ENCODE measurements at regions not wholly inside any gene's neighbourhood (a gene's known extent, or its start where the extent isn't known, plus 50 kb on each side); places are given as distances from the start of the nearest gene placed in this dataset.

DNA sequence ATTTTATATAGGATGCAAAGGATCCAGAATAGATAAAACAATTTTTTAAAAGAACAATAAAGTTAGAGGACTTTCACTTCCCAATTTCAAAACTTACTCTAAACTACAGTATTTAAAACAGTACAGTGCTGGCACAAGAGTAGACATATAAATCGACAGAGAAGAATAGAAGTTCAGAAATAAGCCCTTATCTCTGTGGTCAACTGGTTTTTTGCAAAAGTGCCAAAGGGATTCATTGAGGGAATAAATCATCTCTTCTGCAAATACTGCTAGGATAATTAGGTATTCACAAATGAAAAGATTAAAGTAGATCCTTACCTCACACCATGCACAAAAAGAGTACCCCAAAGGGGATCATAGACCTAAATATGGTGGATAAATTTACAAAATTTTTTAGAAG, 431.0 kb upstream of the HTR2A start:
- peaks cover 21% of the 10 kb centered on the region for H3K4me1 ChIP-seq
- H3K4me3 ChIP-seq: no peak overlapping the region
- intact Hi-C loops (cut with DNase I): no loop called here
- no peaks in the 10 kb centered on the region for H3K9me3 ChIP-seq
- no peak overlapping the region for H3K27ac ChIP-seq
- DNase-seq (ENCODE audit: extremely low spot score in 2 of 2): no peak
- H3K27me3 ChIP-seq: no peaks in the 10 kb centered on the region
- H3K36me3 ChIP-seq: no peaks in the 10 kb centered on the region
- no peak for TF ChIP-seq POLR2A (IDR thresholded peaks at IDR 0.05)
- TF ChIP-seq, protein P1, sequence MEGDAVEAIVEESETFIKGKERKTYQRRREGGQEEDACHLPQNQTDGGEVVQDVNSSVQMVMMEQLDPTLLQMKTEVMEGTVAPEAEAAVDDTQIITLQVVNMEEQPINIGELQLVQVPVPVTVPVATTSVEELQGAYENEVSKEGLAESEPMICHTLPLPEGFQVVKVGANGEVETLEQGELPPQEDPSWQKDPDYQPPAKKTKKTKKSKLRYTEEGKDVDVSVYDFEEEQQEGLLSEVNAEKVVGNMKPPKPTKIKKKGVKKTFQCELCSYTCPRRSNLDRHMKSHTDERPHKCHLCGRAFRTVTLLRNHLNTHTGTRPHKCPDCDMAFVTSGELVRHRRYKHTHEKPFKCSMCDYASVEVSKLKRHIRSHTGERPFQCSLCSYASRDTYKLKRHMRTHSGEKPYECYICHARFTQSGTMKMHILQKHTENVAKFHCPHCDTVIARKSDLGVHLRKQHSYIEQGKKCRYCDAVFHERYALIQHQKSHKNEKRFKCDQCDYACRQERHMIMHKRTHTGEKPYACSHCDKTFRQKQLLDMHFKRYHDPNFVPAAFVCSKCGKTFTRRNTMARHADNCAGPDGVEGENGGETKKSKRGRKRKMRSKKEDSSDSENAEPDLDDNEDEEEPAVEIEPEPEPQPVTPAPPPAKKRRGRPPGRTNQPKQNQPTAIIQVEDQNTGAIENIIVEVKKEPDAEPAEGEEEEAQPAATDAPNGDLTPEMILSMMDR (IDR thresholded peaks at IDR 0.05): no peak
- no peak for TF ChIP-seq POLR2AphosphoS5 (IDR thresholded peaks at IDR 0.05; ENCODE audit: insufficient read depth in 1 of 2, low read depth in 1 of 2)

DNA sequence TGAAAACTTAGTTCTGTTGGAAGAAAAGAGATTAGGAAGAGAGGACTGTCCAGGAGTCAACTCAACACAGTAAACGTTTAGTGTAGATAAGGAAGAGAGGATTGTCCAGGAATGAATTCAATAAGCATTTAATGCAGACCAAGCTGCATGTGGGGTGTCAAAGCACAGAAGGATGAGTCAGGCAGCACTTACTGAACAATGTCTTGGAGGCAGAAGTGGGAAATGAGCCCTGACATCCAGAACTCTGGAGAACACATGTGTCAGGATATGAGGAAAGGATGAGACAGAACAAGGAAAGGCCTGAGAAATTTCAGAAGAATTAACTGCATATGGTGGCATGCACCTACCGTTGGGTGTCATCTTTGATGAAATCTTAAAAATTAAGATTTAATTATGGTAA, 429.2 kb upstream of the HTR2A start:
- no peak overlapping the region for H3K4me3 ChIP-seq
- H3K36me3 ChIP-seq: no peaks in the 10 kb centered on the region
- H3K9me3 ChIP-seq: no peaks in the 10 kb centered on the region
- no peak for DNase-seq (ENCODE audit: extremely low spot score in 2 of 2)
- H3K4me1 ChIP-seq: peaks cover 5% of the 10 kb centered on the region
- intact Hi-C loops (cut with DNase I): no loop called here
- H3K27ac ChIP-seq: no peak overlapping the region
- H3K27me3 ChIP-seq: no peaks in the 10 kb centered on the region
- TF ChIP-seq, protein P1 (IDR thresholded peaks at IDR 0.05): no peak
- TF ChIP-seq POLR2AphosphoS5 (IDR thresholded peaks at IDR 0.05; ENCODE audit: insufficient read depth in 1 of 2, low read depth in 1 of 2) (no peak), POLR2A (IDR thresholded peaks at IDR 0.05) (no peak)

DNA sequence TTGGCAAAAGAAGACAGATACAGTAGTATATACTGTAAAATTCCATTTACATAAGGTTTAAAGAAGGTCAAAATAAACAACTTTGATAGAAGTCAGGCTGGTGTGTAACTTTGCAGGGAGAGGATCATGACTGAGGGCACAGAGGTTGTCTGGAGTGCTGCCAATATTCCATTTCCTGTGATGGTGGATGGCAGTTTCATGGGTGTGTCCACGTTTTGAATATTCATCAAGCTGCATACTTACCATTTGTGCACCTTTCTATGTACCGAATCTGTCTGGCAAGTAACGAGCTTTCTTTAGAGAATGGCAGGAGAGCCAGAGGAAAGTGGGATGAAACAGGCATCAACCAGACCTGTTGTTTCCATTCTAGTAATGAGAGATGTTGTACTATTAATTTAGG, 420.5 kb upstream of the HTR2A start:
- TF ChIP-seq POLR2A (IDR thresholded peaks at IDR 0.05): no peak
- TF ChIP-seq, protein P1 (IDR thresholded peaks at IDR 0.05): no peak
- TF ChIP-seq POLR2AphosphoS5 (IDR thresholded peaks at IDR 0.05; ENCODE audit: insufficient read depth in 1 of 2, low read depth in 1 of 2): no peak
- Histone ChIP-seq H3K4me3 (no peak overlapping the region), H3K9me3 (no peaks in the 10 kb centered on the region), H3K27me3 (no peaks in the 10 kb centered on the region), H3K27ac (no peak overlapping the region), H3K36me3 (no peaks in the 10 kb centered on the region), H3K4me1 (no peaks in the 10 kb centered on the region)
- no peak for DNase-seq (ENCODE audit: extremely low spot score in 2 of 2)
- intact Hi-C loops (cut with DNase I): no loop called here

DNA sequence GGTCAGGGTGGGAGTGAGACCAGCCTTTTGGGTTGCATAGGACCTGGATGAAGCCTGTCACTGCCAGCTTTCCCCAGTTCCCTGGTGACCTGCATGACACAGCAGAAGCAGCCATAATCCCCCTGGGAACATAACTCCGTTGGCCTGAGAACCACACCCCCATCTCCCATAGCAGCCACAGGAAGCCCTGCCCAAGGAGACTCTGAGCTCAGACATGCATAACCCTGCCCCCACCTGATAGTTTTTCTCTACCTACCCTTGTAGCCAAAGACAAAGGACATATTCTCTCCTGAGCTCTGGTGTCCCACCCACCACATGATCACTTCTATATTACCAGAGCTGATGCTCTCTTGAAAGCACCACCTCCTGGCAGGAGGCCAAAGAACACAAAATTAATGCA, 413.5 kb upstream of the HTR2A start:
- H3K27me3 ChIP-seq: no peaks in the 10 kb centered on the region
- no peak for DNase-seq (ENCODE audit: extremely low spot score in 2 of 2)
- no peak overlapping the region for H3K27ac ChIP-seq
- no peaks in the 10 kb centered on the region for H3K9me3 ChIP-seq
- intact Hi-C loops (cut with DNase I): no loop called here
- H3K36me3 ChIP-seq: no peaks in the 10 kb centered on the region
- H3K4me1 ChIP-seq: no peaks in the 10 kb centered on the region
- H3K4me3 ChIP-seq: no peak overlapping the region
- TF ChIP-seq POLR2AphosphoS5 (IDR thresholded peaks at IDR 0.05; ENCODE audit: insufficient read depth in 1 of 2, low read depth in 1 of 2): no peak
- TF ChIP-seq, protein P1 (IDR thresholded peaks at IDR 0.05): no peak
- TF ChIP-seq POLR2A (IDR thresholded peaks at IDR 0.05): no peak

DNA sequence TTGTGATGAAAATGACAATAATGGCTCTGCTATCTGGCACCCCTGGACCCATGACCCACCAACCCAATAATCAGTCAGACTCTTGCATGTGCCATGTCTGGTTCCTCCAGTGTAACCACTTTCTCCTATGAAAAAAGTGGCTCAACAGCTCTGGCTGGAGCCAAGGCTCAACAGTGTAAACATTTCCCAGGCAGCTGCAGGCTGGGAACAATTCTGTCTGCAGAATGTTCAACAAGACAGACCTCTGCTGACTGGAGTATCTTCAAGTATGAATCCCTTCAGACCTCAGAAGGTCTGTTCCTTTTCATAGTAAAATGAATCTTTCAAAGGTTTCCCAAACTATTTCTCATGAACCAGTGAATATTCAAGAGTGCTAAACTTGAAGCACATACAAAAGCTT, 410.1 kb upstream of the HTR2A start:
- no peaks in the 10 kb centered on the region for H3K9me3 ChIP-seq
- H3K4me3 ChIP-seq: no peak overlapping the region
- no peak for DNase-seq (ENCODE audit: extremely low spot score in 2 of 2)
- H3K36me3 ChIP-seq: no peaks in the 10 kb centered on the region
- no peaks in the 10 kb centered on the region for H3K4me1 ChIP-seq
- intact Hi-C loops (cut with DNase I): no loop called here
- no peak for TF ChIP-seq POLR2A (IDR thresholded peaks at IDR 0.05)
- TF ChIP-seq POLR2AphosphoS5 (IDR thresholded peaks at IDR 0.05; ENCODE audit: insufficient read depth in 1 of 2, low read depth in 1 of 2): no peak
- TF ChIP-seq, protein P1 (IDR thresholded peaks at IDR 0.05): no peak
- no peaks in the 10 kb centered on the region for H3K27me3 ChIP-seq
- H3K27ac ChIP-seq: no peak overlapping the region

Data from vagina (tissue), 2 donors.